Right atrium auricular region (tissue), 2 donors: ENCODE measurements at regions not wholly inside any gene's neighbourhood (a gene's known extent, or its start where the extent isn't known, plus 50 kb on each side); places are given as distances from the start of the nearest gene placed in this dataset.
A peak's percentile ranks its signal among the peaks of the same experiment; 100 is the strongest.
"Not testable (repeated sequence)": the region's sequence is repeated elsewhere in the genome, so short reads cannot be mapped to it uniquely, and the experiment has no call there.

Experiments
- DNase-seq: peaks from one replicate; pipeline ENCODE4 v3.0.0-alpha.2; 2019; ENCODE audit warnings: low spot score
- H3K27ac ChIP-seq, 2 donors: fragments of 200-600 bp; sonication (generic); 1 replicate in 1 of 2; 2 replicates in 1 of 2; pipeline ENCODE4 v1.5.1; 2016 to 2019
- H3K27me3 ChIP-seq, 2 donors: fragments of 200-600 bp; sonication (generic); one replicate each; pipeline versions ENCODE4 v1.5.1 to v1.6.0; 2017 to 2019
- H3K36me3 ChIP-seq: fragments of 200-600 bp; sonication (generic); one replicate; pipeline ENCODE4 v1.5.1; 2016
- H3K4me1 ChIP-seq, 2 donors: fragments of 200-600 bp; sonication (generic); one replicate each; pipeline versions ENCODE4 v1.5.1 to v1.6.0; 2017 to 2019
- H3K4me3 ChIP-seq, 2 donors: fragments of 200-600 bp; sonication (generic); 1 replicate in 1 of 2; 2 replicates in 1 of 2; pipeline ENCODE4 v1.5.1; 2017 to 2019; ENCODE audit warnings: mild to moderate bottlenecking in 1 of 2, moderate library complexity in 1 of 2
- H3K9me3 ChIP-seq, 2 donors: fragments of 200-600 bp; sonication (generic); one replicate each; pipeline ENCODE4 v1.5.1; 2019
- CTCF ChIP-seq, 2 donors: fragments of 200-600 bp; sonication (generic); IDR thresholded peaks; one replicate each; pipeline ENCODE4 v1.5.1; 2019; ENCODE audit warnings: antibody characterized with exemption in 2 of 2

GRCh38 chr11:116342148-116342547 lies 430.6 kb downstream of the BUD13 start:
- Histone ChIP-seq H3K36me3 (no peaks in the 10 kb centered on the region), H3K4me3 (no peak overlapping the region), H3K27ac (no peak overlapping the region), H3K27me3 (no peaks in the 10 kb centered on the region), H3K4me1 (no peaks in the 10 kb centered on the region), H3K9me3 (peaks cover 0 to 8% of the 10 kb centered on the region in 2 donors)
- TF ChIP-seq CTCF (IDR thresholded peaks at IDR 0.05) = no peak
- DNase-seq = no peak

- no peaks in the 10 kb centered on the region for H3K27me3 ChIP-seq
- H3K4me1 ChIP-seq = no peaks in the 10 kb centered on the region
- no peak for TF ChIP-seq CTCF (IDR thresholded peaks at IDR 0.05)
- H3K9me3 ChIP-seq = peaks cover 0 to 11% of the 10 kb centered on the region in 2 donors
- DNase-seq = peak; percentile 21
- no peaks in the 10 kb centered on the region for H3K36me3 ChIP-seq
- no peak overlapping the region for H3K4me3 ChIP-seq
- no peak overlapping the region for H3K27ac ChIP-seq
Measured at GRCh38 chr11:116339306-116340098, 433.3 kb downstream of the BUD13 start.

- not testable (repeated sequence) for H3K36me3 ChIP-seq, H3K4me1 ChIP-seq, H3K4me3 ChIP-seq, H3K27ac ChIP-seq, H3K27me3 ChIP-seq, DNase-seq
- peaks cover 0 to 11% of the 10 kb centered on the region in 2 donors for H3K9me3 ChIP-seq
Measured at GRCh38 chr11:116338500-116338899, 434.3 kb downstream of the BUD13 start.

GRCh38 chr11:116336540-116336939 lies 436.2 kb downstream of the BUD13 start:
- H3K27ac ChIP-seq = no peak overlapping the region
- H3K4me3 ChIP-seq = no peak overlapping the region
- no peaks in the 10 kb centered on the region for H3K4me1 ChIP-seq
- peaks cover 0 to 11% of the 10 kb centered on the region in 2 donors for H3K9me3 ChIP-seq
- TF ChIP-seq CTCF (IDR thresholded peaks at IDR 0.05) = no peak
- peak; percentile 34 for DNase-seq
- no peaks in the 10 kb centered on the region for H3K36me3 ChIP-seq
- no peaks in the 10 kb centered on the region for H3K27me3 ChIP-seq

GRCh38 chr11:116335891-116336290 lies 436.9 kb downstream of the BUD13 start:
- H3K9me3 ChIP-seq = peaks cover 0 to 11% of the 10 kb centered on the region in 2 donors
- no peak overlapping the region for H3K4me3 ChIP-seq
- H3K27ac ChIP-seq = no peak overlapping the region
- peak; percentile 16 for DNase-seq
- H3K27me3 ChIP-seq = no peaks in the 10 kb centered on the region
- no peaks in the 10 kb centered on the region for H3K36me3 ChIP-seq
- H3K4me1 ChIP-seq = no peaks in the 10 kb centered on the region
- no peak for TF ChIP-seq CTCF (IDR thresholded peaks at IDR 0.05)

- TF ChIP-seq CTCF (IDR thresholded peaks at IDR 0.05) = no peak
- Histone ChIP-seq H3K4me3 (no peak overlapping the region), H3K9me3 (peaks cover 0 to 11% of the 10 kb centered on the region in 2 donors), H3K27ac (no peak overlapping the region), H3K36me3 (no peaks in the 10 kb centered on the region), H3K4me1 (no peaks in the 10 kb centered on the region), H3K27me3 (no peaks in the 10 kb centered on the region)
- DNase-seq = peak; percentile 47
Measured at GRCh38 chr11:116335078-116335477, 437.7 kb downstream of the BUD13 start.
